ENCODE measurements at regions not wholly inside any gene's neighbourhood (a gene's known extent, or its start where the extent isn't known, plus 50 kb on each side); places are given as distances from the start of the nearest gene placed in this dataset.

DNA sequence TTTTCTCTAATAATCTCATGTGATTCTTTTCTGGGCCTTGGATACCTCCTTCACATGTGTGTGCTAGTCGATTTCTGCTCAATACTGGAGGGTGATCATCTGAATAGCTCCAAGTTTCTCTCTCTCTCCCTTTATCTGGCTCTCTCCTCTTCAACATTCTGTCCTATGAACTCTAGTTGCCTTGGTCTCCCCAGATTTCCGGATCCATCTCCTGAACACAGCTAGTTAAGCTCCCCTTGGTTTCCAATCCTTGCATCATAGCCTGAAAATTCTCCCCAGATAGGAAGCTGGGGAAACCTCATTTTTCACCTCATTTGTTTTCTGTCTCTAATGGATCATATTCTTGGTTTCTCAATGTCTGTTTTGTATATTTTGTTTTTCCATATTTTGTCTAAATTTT is 832.3 kb downstream of the MTRR start:
- Histone ChIP-seq H3K79me2 (ENCODE audit: insufficient read depth, low read length) (no peaks in the 10 kb centered on the region), H4K20me1 (ENCODE audit: insufficient read depth, low read length) (no peaks in the 10 kb centered on the region), H3K27ac (ENCODE audit: extremely low read length, insufficient read depth, low read length) (no peak overlapping the region), H3K4me2 (ENCODE audit: low read depth, low read length) (no peak overlapping the region), H3K9me3 (ENCODE audit: low read length) (peaks cover 63% of the 10 kb centered on the region), H3K9ac (ENCODE audit: insufficient read depth, low read depth, low read length) (no peak overlapping the region), H2AFZ (ENCODE audit: low read length) (no peak overlapping the region), H3K27me3 (ENCODE audit: control insufficient read depth in 1 of 2, insufficient read depth in 2 of 2, low read length in 2 of 2) (no peaks in the 10 kb centered on the region), H3K4me3 (replicated peaks in 1 of 3; ENCODE audit: insufficient read depth in 1 of 3, low read depth in 2 of 3, low read length in 3 of 3) (no peak overlapping the region), H3K4me1 (ENCODE audit: insufficient read depth, low read length) (no peaks in the 10 kb centered on the region), H3K36me3 (replicated peaks in 1 of 2; ENCODE audit: control insufficient read depth in 1 of 2, insufficient read depth in 2 of 2, low read length in 2 of 2) (no peaks in the 10 kb centered on the region)
- no peak for TF ChIP-seq ZNF780A (CRISPR knock-in tag; IDR thresholded peaks at IDR 0.05)
- DNase-seq (ENCODE audit: low spot score) (no peak), ATAC-seq (no peak), FAIRE-seq (no peak)
- POLR2A ChIA-PET: no interaction called here
- intact Hi-C loops (cut with micrococcal nuclease; ENCODE audit: unreplicated experiment): no loop called here
- CTCF ChIA-PET (ENCODE audit: low intra/inter-chr PET ratio, low total read pairs): no interaction called here
- no TSS peak for BruUV-seq (replicated peaks)
- in situ Hi-C loops (cut with HindIII; ENCODE audit: extremely low pct_ligation_motif_present, low pct_unique_long_range_greater_than_20kb): no loop called here
- 0% methylated on average over 2 of the region's 2 CpGs for WGBS (ENCODE audit: low lambda C conversion rate)

GRCh38 chr5:8710426-8710930 is 835.4 kb downstream of the SEMA5A start:
- in situ Hi-C loops (cut with HindIII; ENCODE audit: extremely low pct_ligation_motif_present, low pct_unique_long_range_greater_than_20kb): no loop called here
- 2% methylated on average over 6 of the region's 6 CpGs for WGBS (ENCODE audit: low lambda C conversion rate)
- POLR2A ChIA-PET: no interaction called here

More at GRCh38 chr5:8710426-8710930, 835.4 kb downstream of the SEMA5A start:
- H3K9me3 ChIP-seq (ENCODE audit: low read length): peaks cover 59% of the 10 kb centered on the region
- H2AFZ ChIP-seq (ENCODE audit: low read length): no peak overlapping the region
- H3K4me2 ChIP-seq (ENCODE audit: low read depth, low read length): no peak overlapping the region
- no peaks in the 10 kb centered on the region for H4K20me1 ChIP-seq (ENCODE audit: insufficient read depth, low read length)
- no peaks in the 10 kb centered on the region for H3K36me3 ChIP-seq (replicated peaks in 1 of 2; ENCODE audit: control insufficient read depth in 1 of 2, insufficient read depth in 2 of 2, low read length in 2 of 2)
- no peak for TF ChIP-seq FOXK2 (IDR thresholded peaks at IDR 0.05)
- no peak for TF ChIP-seq THYN1 (CRISPR knock-in tag; IDR thresholded peaks at IDR 0.05; ENCODE audit: borderline replicate concordance, low read depth)
- TF ChIP-seq FOXA3 (CRISPR knock-in tag; IDR thresholded peaks at IDR 0.05): no peak
- TF ChIP-seq SIX4 (CRISPR knock-in tag; IDR thresholded peaks at IDR 0.05): no peak
- TF ChIP-seq, protein P1, sequence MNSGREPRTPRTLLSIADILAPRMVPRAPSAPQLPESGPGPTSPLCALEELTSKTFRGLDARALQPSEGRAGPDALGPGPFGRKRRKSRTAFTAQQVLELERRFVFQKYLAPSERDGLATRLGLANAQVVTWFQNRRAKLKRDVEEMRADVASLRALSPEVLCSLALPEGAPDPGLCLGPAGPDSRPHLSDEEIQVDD (CRISPR knock-in tag; IDR thresholded peaks at IDR 0.05; ENCODE audit: borderline replicate concordance): no peak
- TF ChIP-seq MED1 (CRISPR knock-in tag; IDR thresholded peaks at IDR 0.05): no peak
- TF ChIP-seq HNRNPK (IDR thresholded peaks at IDR 0.05; ENCODE audit: low read depth, low read length, poor library complexity, severe bottlenecking): no peak
- TF ChIP-seq ARID3A (IDR thresholded peaks at IDR 0.05; ENCODE audit: low read depth, low read length): no peak
- no peak for TF ChIP-seq ZNF282 (IDR thresholded peaks at IDR 0.05; ENCODE audit: partially characterized antibody)
- no peak for TF ChIP-seq ZSCAN29 (CRISPR knock-in tag; conservative IDR thresholded peaks at IDR 0.05)
- TF ChIP-seq FOXP4 (CRISPR knock-in tag; IDR thresholded peaks at IDR 0.05): no peak
- ATAC-seq (no peak), DNase-seq (ENCODE audit: low spot score) (no peak), FAIRE-seq (no peak)
- H3K4me1 ChIP-seq (ENCODE audit: insufficient read depth, low read length): no peaks in the 10 kb centered on the region
- intact Hi-C loops (cut with micrococcal nuclease; ENCODE audit: unreplicated experiment): no loop called here
- no peaks in the 10 kb centered on the region for H3K79me2 ChIP-seq (ENCODE audit: insufficient read depth, low read length)
- CTCF ChIA-PET (ENCODE audit: low intra/inter-chr PET ratio, low total read pairs): no interaction called here
- no peak overlapping the region for H3K27ac ChIP-seq (ENCODE audit: extremely low read length, insufficient read depth, low read length)
- H3K9ac ChIP-seq (ENCODE audit: insufficient read depth, low read depth, low read length): no peak overlapping the region
- H3K4me3 ChIP-seq (replicated peaks in 1 of 3; ENCODE audit: insufficient read depth in 1 of 3, low read depth in 2 of 3, low read length in 3 of 3): no peak overlapping the region
- no TSS peak for BruUV-seq (replicated peaks)
- H3K27me3 ChIP-seq (ENCODE audit: control insufficient read depth in 1 of 2, insufficient read depth in 2 of 2, low read length in 2 of 2): no peaks in the 10 kb centered on the region
